ENCODE measurements at regions not wholly inside any gene's neighbourhood (a gene's known extent, or its start where the extent isn't known, plus 50 kb on each side); places are given as distances from the start of the nearest gene placed in this dataset.

DNA sequence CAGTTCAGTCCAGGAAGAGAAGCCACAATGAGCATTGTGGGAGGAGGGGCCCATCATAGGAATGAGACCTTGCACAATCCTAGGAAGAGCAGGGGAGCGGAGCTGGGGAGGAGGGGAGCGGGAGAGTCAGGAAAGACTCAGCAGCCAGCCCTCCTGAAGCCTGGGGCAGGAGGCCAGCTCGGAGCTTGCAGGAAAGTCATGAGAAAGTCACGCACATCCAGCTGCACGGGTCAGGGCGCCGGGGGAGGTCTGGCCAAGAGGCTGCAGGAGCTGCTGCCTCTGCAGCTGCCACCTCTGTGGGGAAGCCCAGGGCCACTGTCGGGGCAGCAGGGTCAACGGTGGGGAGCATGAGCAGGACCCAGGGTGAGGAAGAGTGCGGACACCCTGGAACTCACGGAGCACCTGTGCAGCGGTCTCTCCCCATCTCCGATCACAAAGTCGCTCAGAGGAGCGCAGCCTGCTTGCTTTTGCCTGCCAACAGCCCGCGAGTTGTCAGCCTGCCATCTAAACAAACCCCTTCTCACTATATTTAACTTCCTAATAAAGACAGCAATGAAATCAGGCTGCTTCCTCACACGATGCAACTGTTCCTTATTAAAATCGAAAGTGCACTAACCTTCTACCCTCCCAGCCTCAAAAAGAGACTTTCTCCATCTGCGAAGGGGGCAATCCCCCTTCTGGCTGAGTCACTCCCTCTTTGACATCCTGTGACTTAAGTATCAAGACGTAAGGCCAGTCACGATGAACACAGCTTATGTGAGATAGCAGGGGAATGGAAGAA lies 52.9 kb upstream of the RTL6 start:
- 57 to 62% methylated on average over 22 of the region's 22 CpGs for WGBS, 2 donors
- peak; percentile 56 for ATAC-seq (ENCODE audit: low FRiP score)
- H3K27me3 ChIP-seq (ENCODE audit: control insufficient read depth in 1 of 2, insufficient read depth in 2 of 2, low read length in 1 of 2), result no peaks in the 10 kb centered on the region

DNA sequence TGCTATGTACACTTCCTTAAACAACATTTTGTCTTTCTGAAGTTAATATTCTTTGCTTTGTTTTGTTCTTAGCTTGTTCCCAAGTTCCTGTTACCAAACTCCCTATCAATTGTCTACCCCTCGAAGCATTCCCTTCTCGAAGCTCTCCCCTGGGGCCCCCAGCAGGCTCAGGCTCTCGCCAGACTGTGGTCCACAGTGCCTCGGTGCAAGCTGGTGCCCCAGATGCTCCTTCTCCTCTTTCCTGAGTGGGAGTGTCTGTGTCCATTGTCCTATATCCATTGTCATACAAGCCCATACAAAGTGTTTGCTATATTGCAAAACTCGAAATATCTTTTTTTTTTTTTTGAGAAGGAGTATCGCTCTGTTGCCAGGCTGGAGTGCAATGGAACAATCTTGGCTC lies 51.7 kb upstream of the RTL6 start:
- WGBS, 2 donors, result 50 to 57% methylated on average over 6 of the region's 6 CpGs
- intact Hi-C loops (cut with DNase I), result no loop called here
- ATAC-seq (ENCODE audit: low FRiP score) (no peak), DNase-seq (no peak)
- Histone ChIP-seq H3K27me3 (ENCODE audit: control insufficient read depth in 1 of 2, insufficient read depth in 2 of 2, low read length in 1 of 2) (no peaks in the 10 kb centered on the region), H3K4me3 (ENCODE audit: low read length in 2 of 2) (no peak overlapping the region), H3K9me3 (ENCODE audit: control insufficient read depth, low read length) (peaks cover 3% of the 10 kb centered on the region), H3K4me1 (ENCODE audit: control insufficient read depth in 1 of 2, insufficient read depth in 2 of 2, low read length in 2 of 2) (no peaks in the 10 kb centered on the region), H3K27ac (ENCODE audit: low read depth in 1 of 2, low read length in 2 of 2) (no peak overlapping the region), H3K36me3 (ENCODE audit: control insufficient read depth in 1 of 2, insufficient read depth in 2 of 2, low read length in 1 of 2) (no peaks in the 10 kb centered on the region)

More for the DNA sequence above, 52.9 kb upstream of the RTL6 start:
- peaks cover 3% of the 10 kb centered on the region for H3K9me3 ChIP-seq (ENCODE audit: control insufficient read depth, low read length)
- DNase-seq, result no peak
- H3K27ac ChIP-seq (ENCODE audit: low read depth in 1 of 2, low read length in 2 of 2), result no peak overlapping the region
- H3K4me1 ChIP-seq (ENCODE audit: control insufficient read depth in 1 of 2, insufficient read depth in 2 of 2, low read length in 2 of 2), result no peaks in the 10 kb centered on the region
- intact Hi-C loops (cut with DNase I), result no loop called here
- H3K36me3 ChIP-seq (ENCODE audit: control insufficient read depth in 1 of 2, insufficient read depth in 2 of 2, low read length in 1 of 2), result no peaks in the 10 kb centered on the region
- H3K4me3 ChIP-seq (ENCODE audit: low read length in 2 of 2), result no peak overlapping the region

DNA sequence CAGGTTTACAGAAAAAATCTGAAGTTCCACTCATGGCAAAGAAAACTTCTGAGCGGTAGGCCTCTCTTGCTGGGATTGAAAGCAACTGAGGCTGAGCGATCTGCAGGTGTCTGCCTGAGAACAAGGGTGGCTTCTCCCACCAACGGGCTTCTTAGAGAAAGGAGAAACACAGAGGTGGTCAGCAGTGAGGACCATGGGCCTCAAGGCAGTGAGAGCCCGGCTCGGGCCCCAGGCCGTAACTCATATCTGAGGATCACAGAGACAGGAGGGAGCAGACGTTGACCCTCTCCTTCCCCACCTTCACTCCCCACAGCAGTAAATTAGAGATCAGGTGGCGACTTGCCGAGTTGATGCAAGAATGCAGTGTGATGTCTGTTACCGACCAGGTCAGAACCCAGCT lies 50.9 kb upstream of the RTL6 start:
- no peak overlapping the region for H3K27ac ChIP-seq (ENCODE audit: low read depth in 1 of 2, low read length in 2 of 2)
- DNase-seq (no peak), ATAC-seq (ENCODE audit: low FRiP score) (no peak)
- 62 to 74% methylated on average over 10 of the region's 10 CpGs for WGBS, 2 donors
- H3K27me3 ChIP-seq (ENCODE audit: control insufficient read depth in 1 of 2, insufficient read depth in 2 of 2, low read length in 1 of 2), result no peaks in the 10 kb centered on the region
- H3K4me3 ChIP-seq (ENCODE audit: low read length in 2 of 2), result no peak overlapping the region
- H3K9me3 ChIP-seq (ENCODE audit: control insufficient read depth, low read length), result peaks cover 3% of the 10 kb centered on the region
- intact Hi-C loops (cut with DNase I), result no loop called here
- no peaks in the 10 kb centered on the region for H3K36me3 ChIP-seq (ENCODE audit: control insufficient read depth in 1 of 2, insufficient read depth in 2 of 2, low read length in 1 of 2)
- H3K4me1 ChIP-seq (ENCODE audit: control insufficient read depth in 1 of 2, insufficient read depth in 2 of 2, low read length in 2 of 2), result no peaks in the 10 kb centered on the region

Measured in aorta (tissue), 5 donors.